Neural crest cell (in vitro differentiated cells): ENCODE measurements at regions not wholly inside any gene's neighbourhood (a gene's known extent, or its start where the extent isn't known, plus 50 kb on each side); places are given as distances from the start of the nearest gene placed in this dataset.

Source experiments
- DNase-seq: peaks from one replicate; pipeline ENCODE4 v3.0.0; 2021; ENCODE audit warnings: low read depth, mixed read lengths, low spot score
- H3K27ac Mint-ChIP-seq: one replicate; pipeline ENCODE4 v1.8.0; 2021; ENCODE audit warnings: mild to moderate bottlenecking, mixed read lengths; ENCODE audit not compliant: unreplicated experiment
- H3K27me3 Mint-ChIP-seq: 2 replicates; pipeline ENCODE4 v1.8.0; 2021; ENCODE audit warnings: low read depth, mild to moderate bottlenecking, mixed read lengths
- H3K36me3 Mint-ChIP-seq: 2 replicates; pipeline ENCODE4 v1.8.0; 2021; ENCODE audit warnings: low read depth, mild to moderate bottlenecking, mixed read lengths
- H3K4me1 Mint-ChIP-seq: 2 replicates; pipeline ENCODE4 v1.8.0; 2021; ENCODE audit warnings: mixed read lengths
- H3K4me3 Mint-ChIP-seq: one replicate; pipeline ENCODE4 v1.8.0; 2021; ENCODE audit warnings: mild to moderate bottlenecking, mixed read lengths
- H3K9me3 Mint-ChIP-seq: 2 replicates; pipeline ENCODE4 v1.8.0; 2021; ENCODE audit warnings: mixed read lengths
- CTCF ChIP-seq: fragments of 200-600 bp; sonication (generic); conservative IDR thresholded peaks from 2 replicates; pipeline ENCODE4 v1.5.0; 2021; ENCODE audit warnings: antibody characterized with exemption, mild to moderate bottlenecking

GRCh38 chr7:106471021-106471420, 186.2 kb upstream of the NAMPT start:
- Mint-ChIP-seq H3K27me3 (no peaks in the 10 kb centered on the region), H3K4me1 (no peaks in the 10 kb centered on the region), H3K4me3 (no peak overlapping the region), H3K27ac (no peak overlapping the region), H3K9me3 (peaks cover 4% of the 10 kb centered on the region), H3K36me3 (no peaks in the 10 kb centered on the region)
- no peak for DNase-seq
- no peak for TF ChIP-seq CTCF

- no peaks in the 10 kb centered on the region for H3K27me3 Mint-ChIP-seq
- no peak for DNase-seq
- no peak overlapping the region for H3K27ac Mint-ChIP-seq
- H3K9me3 Mint-ChIP-seq, result peaks cover 4% of the 10 kb centered on the region
- TF ChIP-seq CTCF, result no peak
- H3K36me3 Mint-ChIP-seq, result no peaks in the 10 kb centered on the region
- no peaks in the 10 kb centered on the region for H3K4me1 Mint-ChIP-seq
- H3K4me3 Mint-ChIP-seq, result no peak overlapping the region
These were observed 182.1 kb upstream of the NAMPT start for GRCh38 chr7:106466867-106467266.

- DNase-seq, result no peak
- no peak for TF ChIP-seq CTCF
- no peaks in the 10 kb centered on the region for H3K27me3 Mint-ChIP-seq
- no peaks in the 10 kb centered on the region for H3K36me3 Mint-ChIP-seq
- H3K4me1 Mint-ChIP-seq, result no peaks in the 10 kb centered on the region
- peaks cover 4% of the 10 kb centered on the region for H3K9me3 Mint-ChIP-seq
- no peak overlapping the region for H3K4me3 Mint-ChIP-seq
- no peak overlapping the region for H3K27ac Mint-ChIP-seq
These were observed 181.1 kb upstream of the NAMPT start for GRCh38 chr7:106465704-106466468.

GRCh38 chr7:106464651-106465050, 179.9 kb upstream of the NAMPT start:
- no peak overlapping the region for H3K27ac Mint-ChIP-seq
- H3K4me3 Mint-ChIP-seq, result no peak overlapping the region
- no peaks in the 10 kb centered on the region for H3K36me3 Mint-ChIP-seq
- no peaks in the 10 kb centered on the region for H3K27me3 Mint-ChIP-seq
- H3K4me1 Mint-ChIP-seq, result no peaks in the 10 kb centered on the region
- no peak for DNase-seq
- H3K9me3 Mint-ChIP-seq, result peaks cover 7% of the 10 kb centered on the region
- no peak for TF ChIP-seq CTCF

- no peak for TF ChIP-seq CTCF
These were observed 179.2 kb upstream of the NAMPT start for GRCh38 chr7:106463851-106464611.

More at GRCh38 chr7:106463851-106464611, 179.2 kb upstream of the NAMPT start:
- no peak overlapping the region for H3K27ac Mint-ChIP-seq
- H3K4me1 Mint-ChIP-seq, result no peaks in the 10 kb centered on the region
- H3K9me3 Mint-ChIP-seq, result peaks cover 7% of the 10 kb centered on the region
- DNase-seq, result no peak
- no peak overlapping the region for H3K4me3 Mint-ChIP-seq
- no peaks in the 10 kb centered on the region for H3K27me3 Mint-ChIP-seq
- no peaks in the 10 kb centered on the region for H3K36me3 Mint-ChIP-seq
